Osteocyte (in vitro differentiated cells): ENCODE measurements at regions not wholly inside any gene's neighbourhood (a gene's known extent, or its start where the extent isn't known, plus 50 kb on each side); places are given as distances from the start of the nearest gene placed in this dataset.

Experiments used
- DNase-seq: peaks from one replicate; pipeline ENCODE4 v3.0.0; 2021; ENCODE audit warnings: mixed read lengths; ENCODE audit not compliant: unreplicated experiment; ENCODE audit errors: extremely low spot score
- H3K27ac Mint-ChIP-seq: one replicate; pipeline ENCODE4 v1.8.0; 2021; ENCODE audit warnings: mild to moderate bottlenecking, mixed read lengths; ENCODE audit not compliant: unreplicated experiment
- H3K27me3 Mint-ChIP-seq: one replicate; pipeline ENCODE4 v1.8.0; 2021; ENCODE audit warnings: mixed read lengths; ENCODE audit not compliant: unreplicated experiment
- H3K36me3 Mint-ChIP-seq: one replicate; pipeline ENCODE4 v1.8.0; 2021; ENCODE audit warnings: mixed read lengths; ENCODE audit not compliant: unreplicated experiment
- H3K4me1 Mint-ChIP-seq: one replicate; pipeline ENCODE4 v1.8.0; 2021; ENCODE audit warnings: mixed read lengths; ENCODE audit not compliant: unreplicated experiment
- H3K4me3 Mint-ChIP-seq: one replicate; pipeline ENCODE4 v1.8.0; 2021; ENCODE audit warnings: mild to moderate bottlenecking, moderate library complexity, mixed read lengths; ENCODE audit not compliant: unreplicated experiment
- H3K9me3 Mint-ChIP-seq: one replicate; pipeline ENCODE4 v1.8.0; 2021; ENCODE audit warnings: mixed read lengths; ENCODE audit not compliant: unreplicated experiment
- TF ChIP-seq, protein P1 (sequence below): fragments of 200-600 bp; sonication (generic); IDR thresholded peaks from 2 replicates; pipeline ENCODE4 v1.5.0; 2021; ENCODE audit warnings: antibody characterized with exemption, mild to moderate bottlenecking, moderate library complexity

DNA sequence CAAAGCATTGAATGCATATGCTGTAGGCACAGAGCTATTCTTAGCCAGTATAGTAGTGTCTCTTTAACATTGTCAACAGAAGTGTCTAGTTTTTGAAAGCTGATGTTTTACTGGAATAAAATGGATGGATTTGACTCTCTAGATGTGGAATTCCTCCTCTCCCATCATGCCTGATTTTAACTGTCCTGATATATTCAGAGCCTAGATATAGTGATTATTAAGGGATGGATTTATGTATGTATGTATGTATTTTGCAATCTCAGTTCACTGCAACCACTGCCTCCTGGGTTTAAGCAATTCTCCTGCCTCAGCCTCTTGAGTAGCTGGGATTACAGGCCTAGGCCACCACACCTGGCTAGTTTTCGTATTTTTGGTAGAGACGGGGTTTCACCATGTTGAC is 144.8 kb upstream of the NAV3 start:
- no peaks in the 10 kb centered on the region for H3K4me1 Mint-ChIP-seq
- H3K27me3 Mint-ChIP-seq: peaks cover 49% of the 10 kb centered on the region
- H3K9me3 Mint-ChIP-seq: no peaks in the 10 kb centered on the region
- no peaks in the 10 kb centered on the region for H3K36me3 Mint-ChIP-seq
- no peak for DNase-seq
- TF ChIP-seq, protein P1, sequence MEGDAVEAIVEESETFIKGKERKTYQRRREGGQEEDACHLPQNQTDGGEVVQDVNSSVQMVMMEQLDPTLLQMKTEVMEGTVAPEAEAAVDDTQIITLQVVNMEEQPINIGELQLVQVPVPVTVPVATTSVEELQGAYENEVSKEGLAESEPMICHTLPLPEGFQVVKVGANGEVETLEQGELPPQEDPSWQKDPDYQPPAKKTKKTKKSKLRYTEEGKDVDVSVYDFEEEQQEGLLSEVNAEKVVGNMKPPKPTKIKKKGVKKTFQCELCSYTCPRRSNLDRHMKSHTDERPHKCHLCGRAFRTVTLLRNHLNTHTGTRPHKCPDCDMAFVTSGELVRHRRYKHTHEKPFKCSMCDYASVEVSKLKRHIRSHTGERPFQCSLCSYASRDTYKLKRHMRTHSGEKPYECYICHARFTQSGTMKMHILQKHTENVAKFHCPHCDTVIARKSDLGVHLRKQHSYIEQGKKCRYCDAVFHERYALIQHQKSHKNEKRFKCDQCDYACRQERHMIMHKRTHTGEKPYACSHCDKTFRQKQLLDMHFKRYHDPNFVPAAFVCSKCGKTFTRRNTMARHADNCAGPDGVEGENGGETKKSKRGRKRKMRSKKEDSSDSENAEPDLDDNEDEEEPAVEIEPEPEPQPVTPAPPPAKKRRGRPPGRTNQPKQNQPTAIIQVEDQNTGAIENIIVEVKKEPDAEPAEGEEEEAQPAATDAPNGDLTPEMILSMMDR: no peak
- H3K27ac Mint-ChIP-seq: no peak overlapping the region
- H3K4me3 Mint-ChIP-seq: no peak overlapping the region

DNA sequence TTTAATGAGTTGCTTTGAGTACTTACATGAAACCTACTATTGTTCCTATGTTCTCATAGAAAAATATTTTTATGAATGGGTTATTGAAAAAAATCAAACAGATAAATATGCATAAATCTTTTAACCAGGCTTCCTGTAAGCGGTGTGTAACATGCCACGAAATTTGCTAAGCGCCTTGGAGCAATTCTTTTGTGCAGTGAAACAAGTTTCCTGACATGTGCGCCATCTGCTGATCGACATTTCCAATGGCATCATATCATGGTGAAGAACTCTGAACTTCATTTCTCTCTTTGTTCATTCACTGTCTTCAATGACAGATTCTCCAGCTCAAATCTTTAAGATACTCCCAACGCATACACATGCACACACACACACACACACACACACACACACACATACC is 145.6 kb upstream of the NAV3 start:
- H3K4me3 Mint-ChIP-seq: no peak overlapping the region
- H3K36me3 Mint-ChIP-seq: no peaks in the 10 kb centered on the region
- TF ChIP-seq, protein P1: peak; percentile 70
- no peaks in the 10 kb centered on the region for H3K9me3 Mint-ChIP-seq
- peaks cover 53% of the 10 kb centered on the region for H3K27me3 Mint-ChIP-seq
- H3K4me1 Mint-ChIP-seq: no peaks in the 10 kb centered on the region
- no peak for DNase-seq
- no peak overlapping the region for H3K27ac Mint-ChIP-seq

DNA sequence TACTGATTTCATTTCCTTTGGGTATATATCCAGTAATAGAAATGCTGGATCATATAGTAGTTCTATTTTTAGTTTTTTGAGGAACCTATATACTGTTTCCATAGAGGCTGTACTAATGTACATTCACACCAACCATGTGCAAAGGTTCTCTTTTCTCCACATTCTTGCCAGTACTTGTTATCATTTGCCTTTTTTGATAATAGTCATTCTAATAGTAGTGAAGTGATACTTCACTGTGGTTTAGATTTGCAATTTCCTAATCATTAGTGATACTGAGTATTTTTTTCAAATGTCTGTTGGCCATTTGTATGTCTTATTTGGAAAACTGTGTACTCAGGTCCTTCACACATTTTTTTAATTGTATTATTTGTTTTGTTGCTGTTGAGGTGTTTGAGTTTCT is 148.2 kb upstream of the NAV3 start:
- Mint-ChIP-seq H3K4me1 (no peaks in the 10 kb centered on the region), H3K27ac (no peak overlapping the region), H3K27me3 (peaks cover 55% of the 10 kb centered on the region), H3K9me3 (no peaks in the 10 kb centered on the region), H3K4me3 (no peak overlapping the region), H3K36me3 (no peaks in the 10 kb centered on the region)
- no peak for DNase-seq
- TF ChIP-seq, protein P1: no peak

DNA sequence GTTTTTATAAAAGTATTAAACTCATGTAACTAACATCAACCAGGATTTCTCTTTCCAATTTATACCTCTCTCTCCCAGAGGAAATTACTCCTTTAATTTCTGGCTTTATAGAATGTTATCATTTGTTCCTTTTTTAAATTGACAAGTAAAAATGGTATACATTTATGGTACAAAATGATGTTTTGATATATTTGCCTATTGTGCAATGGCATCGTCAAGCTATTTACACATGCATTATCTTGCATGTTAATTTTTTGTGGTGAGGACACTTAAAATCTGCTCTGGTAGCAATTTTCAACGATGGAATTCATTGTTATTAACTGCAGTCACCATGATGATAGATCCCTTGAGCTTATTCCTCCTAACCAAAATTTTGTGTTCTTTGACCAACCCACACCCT is 149.0 kb upstream of the NAV3 start:
- no peak overlapping the region for H3K27ac Mint-ChIP-seq
- TF ChIP-seq, protein P1: no peak

DNA sequence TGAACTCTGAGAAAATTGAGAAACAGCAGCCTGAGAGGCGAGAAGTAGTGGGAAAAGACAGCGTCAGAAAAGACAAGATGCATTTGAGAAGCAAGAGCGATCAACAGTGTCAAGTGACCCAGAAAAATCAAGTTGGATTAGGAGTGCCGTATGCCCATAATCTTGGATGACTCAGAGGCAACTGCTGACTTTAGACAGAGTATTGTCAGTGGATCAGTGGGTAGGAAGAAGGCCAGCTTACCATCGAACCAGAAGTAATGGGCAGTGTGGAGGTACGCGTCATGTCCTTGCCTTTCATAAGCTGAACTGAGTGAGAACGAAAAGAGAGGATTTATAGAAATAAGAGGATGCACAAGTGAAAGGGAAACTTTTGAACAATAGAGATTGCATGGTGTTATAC is 151.0 kb upstream of the NAV3 start:
- H3K4me3 Mint-ChIP-seq: no peak overlapping the region
- H3K4me1 Mint-ChIP-seq: no peaks in the 10 kb centered on the region
- no peaks in the 10 kb centered on the region for H3K9me3 Mint-ChIP-seq
- H3K27me3 Mint-ChIP-seq: peaks cover 59% of the 10 kb centered on the region
- no peak for DNase-seq
- TF ChIP-seq, protein P1: no peak
- H3K36me3 Mint-ChIP-seq: no peaks in the 10 kb centered on the region
- no peak overlapping the region for H3K27ac Mint-ChIP-seq

More for the DNA sequence above, 149.0 kb upstream of the NAV3 start:
- H3K36me3 Mint-ChIP-seq: no peaks in the 10 kb centered on the region
- no peaks in the 10 kb centered on the region for H3K4me1 Mint-ChIP-seq
- no peak for DNase-seq
- no peaks in the 10 kb centered on the region for H3K9me3 Mint-ChIP-seq
- H3K27me3 Mint-ChIP-seq: peaks cover 49% of the 10 kb centered on the region
- no peak overlapping the region for H3K4me3 Mint-ChIP-seq
